Right lobe of liver (tissue), 6 donors: ENCODE measurements at regions not wholly inside any gene's neighbourhood (a gene's known extent, or its start where the extent isn't known, plus 50 kb on each side); places are given as distances from the start of the nearest gene placed in this dataset.

Experiments
- ATAC-seq, 4 donors: fragments of 200-7000 bp; cut with Tn5 transposase; one replicate each; pipeline ENCODE4 v1.9.1; 2020; ENCODE audit warnings: mild to moderate bottlenecking in 4 of 4, moderate library complexity in 4 of 4
- DNase-seq, 3 donors: peaks; one replicate each; pipeline ENCODE4 v3.0.0-alpha.2; 2020
- H3K27ac ChIP-seq, 3 donors: fragments of 200-600 bp; one replicate each; pipeline ENCODE4 v1.8.0; 2022
- H3K27me3 ChIP-seq, 2 donors: fragments of 200-600 bp; one replicate each; pipeline ENCODE4 v1.8.0; 2022
- H3K36me3 ChIP-seq, 4 donors: fragments of 200-600 bp; sonication (generic) in 1 of 4; one replicate each; pipeline versions ENCODE4 v1.5.1 to v1.8.0; 2017 to 2022; ENCODE audit warnings: control low read depth in 1 of 4
- H3K4me1 ChIP-seq, 4 donors: fragments of 200-600 bp; sonication (generic) in 1 of 4; one replicate each; pipeline versions ENCODE4 v1.5.1 to v1.8.0; 2017 to 2022; ENCODE audit warnings: control low read depth in 1 of 4
- H3K4me3 ChIP-seq, 3 donors: fragments of 200-600 bp; one replicate each; pipeline ENCODE4 v1.8.0; 2022
- H3K9me3 ChIP-seq, 4 donors: fragments of 200-600 bp; sonication (generic) in 1 of 4; one replicate each; pipeline versions ENCODE4 v1.5.1 to v1.8.0; 2017 to 2022; ENCODE audit warnings: control low read depth in 1 of 4
- CTCF ChIP-seq, 4 donors: fragments of 200-600 bp in 3 of 4; fragments of 450-650 bp in 1 of 4; IDR thresholded peaks; one replicate each; pipeline versions ENCODE4 v1.5.1 to v1.8.0; 2016 to 2022; ENCODE audit warnings: antibody characterized with exemption in 4 of 4, mild to moderate bottlenecking in 2 of 4
- POLR2A ChIP-seq: fragments of 450-650 bp; IDR thresholded peaks from one replicate; pipeline ENCODE4 v1.6.1; 2017; ENCODE audit warnings: antibody characterized with exemption, mild to moderate bottlenecking
- WGBS: methylation state at CpG from one replicate; pipeline ENCODE4 v1.1.6; 2018; ENCODE audit warnings: low coverage, low lambda C conversion rate; ENCODE audit not compliant: insufficient coverage; ENCODE audit errors: missing lambda C conversion rate; 5-methylcytosine and 5-hydroxymethylcytosine counted together
- intact Hi-C, 2 donors: fragments of 100-400 bp; cut with DNase I; formaldehyde crosslinking; loops; one replicate each; pipeline versions ENCODE4 v1.11.2 to v1.14.1; 2022
- donor health status: DM: no; HTN: yes; CAD: no.
- donor health status: DM: no; HTN: no; CAD: no.
- donor health status: DM: no; HTN: no; CAD: no.
- donor health status: DM: no; HTN: yes; CAD: no.
- donor health status: DM: no; HTN: yes; CAD: no.

DNA sequence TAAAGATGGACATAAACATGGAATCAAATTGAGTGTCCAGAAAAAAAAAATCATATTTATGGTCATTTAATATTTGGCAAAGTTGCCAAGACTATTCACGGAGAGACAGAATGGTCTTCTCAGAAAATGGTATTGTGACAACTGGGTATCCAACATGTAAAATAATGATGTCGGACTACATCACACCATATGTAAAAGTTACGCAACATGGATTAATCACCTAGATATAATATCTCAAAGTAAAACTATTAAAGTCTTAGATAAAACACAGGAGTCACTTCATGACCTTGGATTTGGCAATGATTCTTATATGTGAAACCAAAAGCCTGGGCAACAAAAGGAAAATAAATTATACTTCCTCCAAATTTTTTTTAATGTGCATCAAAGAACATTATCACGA is 1591.7 kb upstream of the DDX18 start:
- no peaks in the 10 kb centered on the region for H3K4me1 ChIP-seq
- H3K36me3 ChIP-seq: no peaks in the 10 kb centered on the region
- DNase-seq: no peak
- 62% methylated on average over 4 of the region's 4 CpGs for WGBS
- H3K27me3 ChIP-seq: no peaks in the 10 kb centered on the region
- H3K27ac ChIP-seq: no peak overlapping the region
- no peak for TF ChIP-seq POLR2A
- TF ChIP-seq CTCF (IDR thresholded peaks at IDR 0.05): no peak
- H3K4me3 ChIP-seq: no peak overlapping the region
- H3K9me3 ChIP-seq: no peaks in the 10 kb centered on the region
- no peak for ATAC-seq
- intact Hi-C loops: no loop called here

DNA sequence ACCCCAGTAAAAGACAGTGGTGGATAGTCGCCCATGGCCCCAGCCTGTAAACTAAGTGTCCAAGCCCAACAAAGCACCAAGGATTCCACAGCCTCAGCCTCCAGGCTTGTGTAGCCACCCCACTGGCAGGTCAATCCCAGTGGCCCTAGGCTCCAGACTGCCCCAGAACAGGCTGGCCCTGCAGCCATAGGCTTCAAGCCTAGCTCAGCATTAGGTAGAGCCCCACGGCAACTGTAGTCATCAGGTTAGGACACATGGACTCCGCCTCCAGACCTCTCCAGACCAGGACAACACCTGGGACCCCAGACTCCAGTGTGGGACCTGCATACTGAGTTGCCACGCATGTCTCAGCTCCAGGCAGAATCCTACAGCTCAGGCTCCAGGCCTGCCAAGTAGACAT is 1590.6 kb upstream of the DDX18 start:
- no peaks in the 10 kb centered on the region for H3K4me1 ChIP-seq
- intact Hi-C loops: no loop called here
- H3K36me3 ChIP-seq: no peaks in the 10 kb centered on the region
- H3K27me3 ChIP-seq: no peaks in the 10 kb centered on the region
- no peak overlapping the region for H3K4me3 ChIP-seq
- WGBS: no CpG with 5 or more reads among the region's 4 CpGs
- no peak for TF ChIP-seq POLR2A
- TF ChIP-seq CTCF (IDR thresholded peaks at IDR 0.05): no peak
- no peak overlapping the region for H3K27ac ChIP-seq
- ATAC-seq (peak in 1 of 4 donors; percentile 32), DNase-seq (no peak)
- H3K9me3 ChIP-seq: no peaks in the 10 kb centered on the region

DNA sequence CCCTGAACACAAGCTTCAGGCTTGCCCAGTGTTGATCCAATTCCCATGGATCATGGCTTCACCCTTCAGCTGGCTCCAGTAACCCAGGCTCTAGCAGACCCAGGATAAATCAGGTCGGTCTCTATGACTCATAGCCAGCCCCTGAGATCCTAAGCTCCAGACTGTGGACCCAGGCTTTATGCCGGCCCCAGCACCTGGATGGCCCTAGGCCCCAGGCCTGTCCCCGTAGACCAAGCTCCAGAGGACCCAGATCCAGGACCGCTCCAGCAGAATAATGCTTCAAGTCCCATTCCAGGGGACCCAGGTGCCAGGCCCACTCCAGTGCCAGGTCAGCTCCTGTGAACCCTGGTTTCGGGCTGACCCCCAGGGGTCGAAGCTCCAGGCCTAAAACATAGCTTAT is 1589.9 kb upstream of the DDX18 start:
- H3K9me3 ChIP-seq: no peaks in the 10 kb centered on the region
- TF ChIP-seq CTCF (IDR thresholded peaks at IDR 0.05): no peak
- TF ChIP-seq POLR2A: no peak
- no peak for DNase-seq

DNA sequence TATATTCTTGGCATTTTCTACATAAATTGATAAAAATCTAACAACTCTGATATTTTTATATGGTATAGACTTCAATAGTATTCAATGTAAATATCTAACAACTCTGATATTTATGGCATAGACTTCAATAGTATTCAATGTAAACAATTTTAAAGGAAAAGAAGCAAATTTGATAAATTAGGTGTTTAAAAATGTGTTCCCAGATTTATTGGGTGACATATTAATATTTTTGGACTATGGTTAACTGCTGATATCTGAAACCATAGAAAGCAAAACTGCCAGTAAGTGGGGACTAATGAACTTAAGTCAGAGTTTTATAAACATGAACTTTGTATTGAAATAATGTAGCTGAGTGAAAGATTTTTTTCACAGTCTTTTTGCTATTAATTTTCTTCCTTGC is 1576.0 kb upstream of the DDX18 start:
- Histone ChIP-seq H3K27ac (no peak overlapping the region), H3K27me3 (no peaks in the 10 kb centered on the region), H3K4me1 (no peaks in the 10 kb centered on the region), H3K4me3 (no peak overlapping the region), H3K9me3 (no peaks in the 10 kb centered on the region), H3K36me3 (no peaks in the 10 kb centered on the region)
- intact Hi-C loops: no loop called here
- ATAC-seq (no peak), DNase-seq (no peak)
- TF ChIP-seq CTCF (IDR thresholded peaks at IDR 0.05) (no peak), POLR2A (no peak)

More for the DNA sequence above, 1589.9 kb upstream of the DDX18 start:
- H3K4me3 ChIP-seq: no peak overlapping the region
- H3K27me3 ChIP-seq: no peaks in the 10 kb centered on the region
- 49% methylated on average over 3 of the region's 6 CpGs for WGBS
- no peaks in the 10 kb centered on the region for H3K36me3 ChIP-seq
- intact Hi-C loops: no loop called here
- H3K4me1 ChIP-seq: no peaks in the 10 kb centered on the region
- H3K27ac ChIP-seq: no peak overlapping the region
- peak in 1 of 4 donors; percentile 27 for ATAC-seq

DNA sequence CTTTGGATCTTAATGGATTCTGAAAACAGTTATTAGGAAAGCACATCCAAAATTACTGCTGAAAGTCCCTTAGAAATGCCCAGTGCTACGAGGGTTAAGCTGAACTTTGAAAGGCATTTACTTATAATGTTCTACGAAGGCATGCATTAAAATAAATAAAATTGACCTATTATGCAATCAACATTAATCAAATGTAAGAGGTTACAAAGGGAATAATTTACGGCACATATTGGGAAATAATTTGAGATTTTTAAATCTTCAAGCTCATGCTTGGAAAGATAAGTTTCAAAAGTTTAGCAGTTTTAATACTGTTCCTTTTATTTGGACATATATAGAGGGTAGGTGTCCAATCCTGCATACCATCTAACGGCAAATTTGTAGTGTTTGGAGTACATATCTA is 1564.1 kb upstream of the DDX18 start:
- H3K9me3 ChIP-seq: no peaks in the 10 kb centered on the region
- no peaks in the 10 kb centered on the region for H3K4me1 ChIP-seq
- H3K4me3 ChIP-seq: no peak overlapping the region
- WGBS: 35% methylated on average over 4 of the region's 4 CpGs
- DNase-seq (no peak), ATAC-seq (no peak)
- intact Hi-C loops: no loop called here
- H3K27me3 ChIP-seq: no peaks in the 10 kb centered on the region
- no peak overlapping the region for H3K27ac ChIP-seq
- H3K36me3 ChIP-seq: no peaks in the 10 kb centered on the region
- TF ChIP-seq POLR2A (no peak), CTCF (IDR thresholded peaks at IDR 0.05) (no peak)
